ENCODE measurements at regions not wholly inside any gene's neighbourhood (a gene's known extent, or its start where the extent isn't known, plus 50 kb on each side); places are given as distances from the start of the nearest gene placed in this dataset.
A peak's percentile ranks its signal among the peaks of the same experiment; 100 is the strongest.

DNA sequence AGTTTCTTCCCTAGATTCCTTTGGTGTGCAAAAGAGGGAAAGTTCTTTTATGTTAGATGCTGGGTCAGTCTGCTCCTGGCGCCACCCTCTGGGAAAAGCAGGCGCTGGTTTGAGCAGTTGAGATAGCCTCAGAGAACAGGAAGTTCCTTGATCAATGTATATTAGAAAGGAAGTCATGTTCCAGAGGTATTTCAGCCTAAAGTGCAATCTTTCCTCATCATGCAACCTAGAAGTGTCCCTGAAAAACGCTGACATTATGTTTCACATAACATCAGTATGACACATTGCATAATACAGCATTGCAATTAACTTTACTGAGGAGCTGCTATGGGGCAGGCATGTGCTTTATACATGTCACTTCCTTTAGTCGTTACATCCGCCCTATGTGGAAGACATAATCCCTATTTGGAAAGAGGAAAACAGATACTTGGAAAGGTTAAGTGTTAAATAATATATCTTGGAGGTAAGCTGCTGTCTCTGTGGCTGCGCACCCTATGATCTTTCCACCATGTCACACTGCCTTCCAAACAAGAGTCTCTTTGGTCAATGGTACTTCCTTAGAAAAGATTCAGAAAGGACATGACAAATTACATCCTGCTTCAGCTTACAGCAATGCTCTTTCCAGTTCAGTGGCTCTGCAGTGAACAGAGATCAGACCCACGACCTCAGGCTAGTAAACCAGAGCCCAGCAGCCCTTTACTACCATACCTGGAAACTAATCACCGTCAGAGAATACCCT is 369.7 kb downstream of the RAD51AP2 start:
- TF ChIP-seq CTCF (IDR thresholded peaks at IDR 0.05) (peak in 1 of 2 donors; percentile 5), POLR2AphosphoS5 (IDR thresholded peaks at IDR 0.05) (no peak), POLR2A (IDR thresholded peaks at IDR 0.05) (no peak), EP300 (IDR thresholded peaks at IDR 0.05) (no peak)

All from suprapubic skin (tissue), 4 donors.